Lower leg skin (tissue), 4 donors: ENCODE measurements at regions not wholly inside any gene's neighbourhood (a gene's known extent, or its start where the extent isn't known, plus 50 kb on each side); places are given as distances from the start of the nearest gene placed in this dataset.

Experiments used
- DNase-seq, 2 donors: peaks; one replicate each; pipeline ENCODE4 v3.0.0-alpha.2; 2019; ENCODE audit warnings: low spot score in 2 of 2
- H3K4me3 ChIP-seq: fragments of 200-600 bp; sonication (generic); 2 replicates; pipeline ENCODE4 v1.5.1; 2017; ENCODE audit warnings: mild to moderate bottlenecking, low read depth; ENCODE audit not compliant: poor library complexity, severe bottlenecking
- CTCF ChIP-seq, 3 donors: fragments of 450-650 bp; IDR thresholded peaks; one replicate each; pipeline ENCODE4 v1.5.1; 2016; ENCODE audit warnings: antibody characterized with exemption in 3 of 3, mild to moderate bottlenecking in 3 of 3, moderate library complexity in 2 of 3
- POLR2A ChIP-seq, 2 donors: fragments of 450-650 bp; IDR thresholded peaks; one replicate each; pipeline ENCODE4 v1.6.1; 2016 to 2017; ENCODE audit warnings: antibody characterized with exemption in 2 of 2, mild to moderate bottlenecking in 1 of 2, moderate library complexity in 1 of 2
- WGBS, 2 donors: methylation state at CpG; one replicate each; pipeline ENCODE4 v1.1.5; 2018; 5-methylcytosine and 5-hydroxymethylcytosine counted together
- intact Hi-C: fragments of 100-400 bp; cut with DNase I; formaldehyde crosslinking; loops from one replicate; pipeline ENCODE4 v1.15.0; 2023; ENCODE audit warnings: low total_unique reads

- 75 to 80% methylated on average over 2 of the region's 2 CpGs for whole genome bisulfite sequencing, 2 donors
- no peak for DNase-seq
- intact Hi-C loops: no loop called here
- H3K4me3 ChIP-seq: no peak overlapping the region
- TF ChIP-seq POLR2A (IDR thresholded peaks at IDR 0.05) (no peak), CTCF (IDR thresholded peaks at IDR 0.05) (no peak)
Measured at GRCh38 chr7:115128154-115128553, 206.3 kb downstream of the MDFIC start.

- TF ChIP-seq POLR2A (IDR thresholded peaks at IDR 0.05) (no peak), CTCF (IDR thresholded peaks at IDR 0.05) (no peak)
- H3K4me3 ChIP-seq: no peak overlapping the region
- no peak for DNase-seq
- 52 to 57% methylated on average over 5 of the region's 5 CpGs for WGBS, 2 donors
- intact Hi-C loops: no loop called here
Measured at GRCh38 chr7:115127399-115128021, 205.6 kb downstream of the MDFIC start.

- TF ChIP-seq POLR2A (IDR thresholded peaks at IDR 0.05) (no peak), CTCF (IDR thresholded peaks at IDR 0.05) (no peak)
- no peak overlapping the region for H3K4me3 ChIP-seq
- no peak for DNase-seq
- intact Hi-C loops: no loop called here
Measured at GRCh38 chr7:115125750-115126149, 203.9 kb downstream of the MDFIC start.

GRCh38 chr7:115125312-115125711, 203.4 kb downstream of the MDFIC start:
- no peak overlapping the region for H3K4me3 ChIP-seq
- no peak for TF ChIP-seq POLR2A (IDR thresholded peaks at IDR 0.05)
- TF ChIP-seq CTCF (IDR thresholded peaks at IDR 0.05): no peak
- WGBS, 2 donors: 87 to 89% methylated on average over 3 of the region's 3 CpGs
- intact Hi-C loops: no loop called here
- DNase-seq: no peak

- DNase-seq: no peak
- no peak overlapping the region for H3K4me3 ChIP-seq
- intact Hi-C loops: no loop called here
- TF ChIP-seq POLR2A (IDR thresholded peaks at IDR 0.05): no peak
- TF ChIP-seq CTCF (IDR thresholded peaks at IDR 0.05): no peak
Measured at GRCh38 chr7:115124409-115124939, 202.6 kb downstream of the MDFIC start.

GRCh38 chr7:115123441-115123840, 201.5 kb downstream of the MDFIC start:
- DNase-seq: no peak
- WGBS, 2 donors: 90 to 96% methylated on average over 2 of the region's 2 CpGs
- TF ChIP-seq POLR2A (IDR thresholded peaks at IDR 0.05): no peak
- no peak for TF ChIP-seq CTCF (IDR thresholded peaks at IDR 0.05)
- intact Hi-C loops: no loop called here
- no peak overlapping the region for H3K4me3 ChIP-seq
